ENCODE measurements at regions not wholly inside any gene's neighbourhood (a gene's known extent, or its start where the extent isn't known, plus 50 kb on each side); places are given as distances from the start of the nearest gene placed in this dataset.
A peak's percentile ranks its signal among the peaks of the same experiment; 100 is the strongest.

GRCh38 chr5:96340357-96340756 lies 92.7 kb downstream of the PCSK1 start:
- FAIRE-seq, result no peak

GRCh38 chr5:96339862-96340261 lies 93.2 kb downstream of the PCSK1 start:
- no peak for FAIRE-seq

- FAIRE-seq, result no peak
These were observed 94.2 kb downstream of the PCSK1 start for GRCh38 chr5:96338624-96339415.

GRCh38 chr5:96338091-96338490 lies 95.0 kb downstream of the PCSK1 start:
- no peak for FAIRE-seq

GRCh38 chr5:96337048-96337781 lies 95.8 kb downstream of the PCSK1 start:
- FAIRE-seq, result no peak

- FAIRE-seq, result peak; percentile 22
These were observed 96.6 kb downstream of the PCSK1 start for GRCh38 chr5:96336351-96336985.

- no peak for FAIRE-seq
These were observed 97.2 kb downstream of the PCSK1 start for GRCh38 chr5:96335873-96336272.

- no peak for FAIRE-seq
These were observed 99.7 kb downstream of the PCSK1 start for GRCh38 chr5:96333391-96333790.

- FAIRE-seq, result no peak
These were observed 100.3 kb downstream of the PCSK1 start for GRCh38 chr5:96332535-96333366.

- FAIRE-seq, result no peak
These were observed 101.2 kb downstream of the PCSK1 start for GRCh38 chr5:96331681-96332361.

- FAIRE-seq, result no peak
These were observed 101.8 kb downstream of the PCSK1 start for GRCh38 chr5:96331210-96331609.

GRCh38 chr5:96330530-96331140 lies 102.4 kb downstream of the PCSK1 start:
- FAIRE-seq, result no peak

GRCh38 chr5:96329886-96330529 lies 103.0 kb downstream of the PCSK1 start:
- no peak for FAIRE-seq

GRCh38 chr5:96329289-96329688 lies 103.8 kb downstream of the PCSK1 start:
- no peak for FAIRE-seq

- FAIRE-seq, result no peak
These were observed 105.3 kb downstream of the PCSK1 start for GRCh38 chr5:96327722-96328121.

GRCh38 chr5:96326902-96327301 lies 106.1 kb downstream of the PCSK1 start:
- FAIRE-seq, result no peak

- FAIRE-seq, result no peak
These were observed 108.3 kb downstream of the PCSK1 start for GRCh38 chr5:96324708-96325107.

GRCh38 chr5:96322865-96323264 lies 110.2 kb downstream of the PCSK1 start:
- no peak for FAIRE-seq

- FAIRE-seq, result no peak
These were observed 110.8 kb downstream of the PCSK1 start for GRCh38 chr5:96322217-96322616.

GRCh38 chr5:96321345-96321744 lies 111.7 kb downstream of the PCSK1 start:
- FAIRE-seq, result no peak

- no peak for FAIRE-seq
These were observed 112.3 kb downstream of the PCSK1 start for GRCh38 chr5:96320797-96321196.
